Central memory CD8-positive, alpha-beta T cell (primary cell): ENCODE measurements at regions not wholly inside any gene's neighbourhood (a gene's known extent, or its start where the extent isn't known, plus 50 kb on each side); places are given as distances from the start of the nearest gene placed in this dataset.
A peak's percentile ranks its signal among the peaks of the same experiment; 100 is the strongest.

ENCODE experiments used
- ATAC-seq: fragments of 150-1000 bp; cut with Tn5 transposase; replicated peaks from 2 replicates; pipeline ENCODE4 v1.10.0; 2022; ENCODE audit warnings: mild to moderate bottlenecking, moderate FRiP score, moderate number of reproducible peaks; ENCODE audit not compliant: poor library complexity, severe bottlenecking; ENCODE audit errors: extremely low read depth
- DNase-seq, 2 donors: peaks; one replicate each; pipeline ENCODE4 v3.0.0; 2021; ENCODE audit warnings: low spot score in 2 of 2
- H3K27ac Mint-ChIP-seq: one replicate; pipeline ENCODE4 v1.8.0; 2022; ENCODE audit warnings: low read depth, mild to moderate bottlenecking, moderate library complexity, mixed read lengths
- H3K27me3 Mint-ChIP-seq: one replicate; pipeline ENCODE4 v1.8.0; 2022; ENCODE audit warnings: mixed read lengths
- H3K36me3 Mint-ChIP-seq: one replicate; pipeline ENCODE4 v1.8.0; 2022; ENCODE audit warnings: mild to moderate bottlenecking, moderate library complexity, mixed read lengths; ENCODE audit not compliant: insufficient read depth
- H3K4me1 Mint-ChIP-seq: one replicate; pipeline ENCODE4 v1.8.0; 2022; ENCODE audit warnings: mixed read lengths
- H3K4me3 Mint-ChIP-seq: one replicate; pipeline ENCODE4 v1.8.0; 2022; ENCODE audit warnings: mild to moderate bottlenecking, moderate library complexity, mixed read lengths
- H3K9me3 Mint-ChIP-seq: one replicate; pipeline ENCODE4 v1.8.0; 2022; ENCODE audit warnings: mixed read lengths

DNA sequence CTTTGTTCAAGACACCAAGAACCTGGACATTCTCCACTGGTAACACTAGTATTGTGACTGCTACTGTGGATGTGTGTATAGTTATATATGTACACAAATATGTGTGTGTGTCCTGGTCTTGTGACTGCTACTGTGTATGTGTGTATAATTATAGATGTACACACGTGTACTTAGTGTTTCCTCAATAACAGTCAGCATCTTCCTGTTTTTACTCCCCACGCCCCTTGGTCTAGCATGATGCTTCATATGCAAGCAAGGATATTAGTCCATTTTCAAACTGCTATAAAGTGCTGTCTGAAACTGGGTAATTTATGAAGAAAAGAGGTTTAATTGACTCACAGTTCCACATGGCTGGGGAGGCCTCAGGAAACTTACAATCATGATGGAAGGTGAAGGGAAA is 802.7 kb downstream of the RNF144A start:
- Mint-ChIP-seq H3K36me3 (no peaks in the 10 kb centered on the region), H3K27ac (no peak overlapping the region), H3K9me3 (no peaks in the 10 kb centered on the region), H3K4me1 (peaks cover 47% of the 10 kb centered on the region), H3K4me3 (no peak overlapping the region), H3K27me3 (no peaks in the 10 kb centered on the region)
- ATAC-seq = no peak
- no peak for DNase-seq

DNA sequence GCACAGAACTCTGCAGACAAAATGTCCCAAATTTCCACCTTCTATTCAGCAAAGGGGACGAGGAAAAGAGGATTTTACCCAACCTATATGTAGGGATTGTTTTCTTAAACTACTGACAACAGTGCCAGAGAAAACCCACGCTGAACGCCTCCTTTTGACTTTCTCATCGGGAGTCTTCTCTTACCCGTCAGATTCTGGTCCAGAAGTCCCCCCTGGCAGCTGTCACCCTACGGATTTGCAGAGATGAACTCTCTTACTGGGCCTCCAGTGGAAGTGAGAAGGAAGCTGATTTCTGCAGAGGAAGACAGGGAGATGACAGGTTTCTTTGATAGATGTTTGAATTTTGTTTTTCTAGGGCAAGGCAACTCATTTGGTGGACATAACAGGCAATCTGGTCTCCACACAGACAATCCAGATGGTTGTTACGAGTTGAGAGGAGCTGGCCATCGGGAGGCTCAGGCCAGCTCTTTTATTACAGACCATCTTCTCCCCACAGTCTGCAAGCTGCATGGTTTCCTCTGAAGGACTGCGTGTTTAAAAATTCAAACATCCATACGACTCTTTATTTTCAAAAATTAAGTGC is 804.3 kb downstream of the RNF144A start:
- ATAC-seq = no peak
- Mint-ChIP-seq H3K27ac (peak overlapping the region; percentile 76), H3K27me3 (no peaks in the 10 kb centered on the region), H3K36me3 (peaks cover 6% of the 10 kb centered on the region), H3K9me3 (no peaks in the 10 kb centered on the region), H3K4me3 (peak overlapping the region; percentile 72), H3K4me1 (peaks cover 59% of the 10 kb centered on the region)
- no peak for DNase-seq

DNA sequence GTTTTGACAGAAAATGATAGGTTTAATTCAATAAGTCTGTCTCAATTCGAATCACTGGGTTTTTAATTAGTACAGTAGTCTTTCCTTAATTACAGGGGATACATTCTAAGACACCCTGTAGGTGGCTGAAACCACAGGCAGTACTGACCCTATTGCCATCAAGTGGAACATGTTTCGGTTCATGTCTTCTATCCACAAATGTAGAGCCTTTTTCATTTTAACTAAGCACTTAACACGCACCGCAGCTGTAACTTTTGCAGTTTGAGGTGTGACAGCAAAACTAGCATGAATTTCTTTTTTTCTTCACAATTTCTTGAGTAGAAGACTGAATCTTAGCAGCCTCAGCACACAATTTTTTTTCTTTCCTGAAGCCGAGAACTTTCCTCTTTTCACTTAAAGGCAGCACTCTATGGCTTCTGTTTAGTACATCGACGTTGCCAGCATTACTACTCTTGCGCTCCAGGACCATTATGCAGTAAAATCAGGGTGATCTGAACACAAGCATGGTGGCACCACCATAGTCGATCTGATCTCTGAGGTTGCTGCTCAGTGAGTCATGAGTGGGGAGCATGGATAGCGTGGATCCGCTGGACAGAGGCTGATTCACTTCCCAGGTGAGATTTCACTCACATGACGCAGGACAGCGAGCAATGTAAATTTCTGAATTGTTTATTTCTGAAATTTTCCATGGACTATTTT is 805.1 kb downstream of the RNF144A start:
- Mint-ChIP-seq H3K36me3 (peaks cover 10% of the 10 kb centered on the region), H3K27ac (peak overlapping the region; percentile 76), H3K4me3 (peak overlapping the region; percentile 72), H3K9me3 (no peaks in the 10 kb centered on the region), H3K4me1 (peaks cover 65% of the 10 kb centered on the region), H3K27me3 (no peaks in the 10 kb centered on the region)
- ATAC-seq = no peak
- no peak for DNase-seq

DNA sequence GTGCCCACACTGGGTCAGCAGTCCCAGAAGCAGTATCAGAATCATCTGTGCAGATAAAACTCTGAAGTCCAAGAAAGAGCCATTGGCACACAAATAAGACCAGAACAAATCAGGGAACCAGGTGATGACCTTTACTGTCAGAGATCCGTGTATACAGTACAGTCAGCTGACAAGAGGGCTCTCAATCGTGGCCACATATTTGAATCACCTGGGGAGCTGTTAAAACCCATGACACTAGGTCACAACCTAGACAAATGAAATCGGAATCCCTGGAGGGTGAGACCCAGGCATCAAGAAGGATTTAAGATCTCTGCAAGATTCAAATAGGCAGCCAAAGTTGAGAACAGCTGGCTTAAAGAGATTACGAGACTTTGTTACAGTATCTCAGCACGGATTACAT is 807.1 kb downstream of the RNF144A start:
- Mint-ChIP-seq H3K27ac (peak overlapping the region; percentile 76), H3K4me3 (peak overlapping the region; percentile 75), H3K9me3 (no peaks in the 10 kb centered on the region), H3K4me1 (peaks cover 79% of the 10 kb centered on the region), H3K27me3 (no peaks in the 10 kb centered on the region), H3K36me3 (peaks cover 12% of the 10 kb centered on the region)
- DNase-seq = no peak
- ATAC-seq = no peak

DNA sequence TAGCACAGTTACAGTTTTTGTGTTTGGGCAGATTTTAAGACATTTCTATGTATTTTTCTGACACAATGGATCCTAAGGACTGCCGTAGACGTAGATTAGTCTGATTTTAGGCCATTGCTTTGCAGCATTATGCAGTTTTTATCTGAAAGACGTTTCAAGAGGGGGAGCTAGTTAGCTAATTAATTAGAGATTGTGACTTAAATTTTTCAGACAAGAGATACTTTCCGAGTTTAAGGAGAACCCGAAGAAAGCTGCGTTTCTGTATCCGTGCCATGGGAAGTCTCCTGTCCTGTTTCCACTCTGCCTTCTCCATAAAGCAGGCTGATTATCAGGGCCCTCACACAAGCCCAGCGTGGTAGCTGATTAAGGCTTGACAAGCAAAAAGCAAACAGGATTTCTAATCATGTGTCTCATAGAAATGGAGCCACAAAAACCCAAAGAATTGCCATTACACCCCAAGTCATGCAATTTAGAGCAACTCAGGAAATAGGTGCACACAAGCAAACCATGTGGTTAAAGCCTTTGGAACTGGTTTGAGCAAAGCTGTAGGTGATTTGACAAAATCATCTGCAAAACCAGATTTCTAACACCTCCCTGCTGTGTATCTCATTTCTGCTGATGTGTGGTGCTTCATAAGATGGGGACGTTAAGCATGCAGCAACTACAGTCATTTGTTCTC is 808.1 kb downstream of the RNF144A start:
- DNase-seq (peak; percentile 26 to 61), ATAC-seq (peak; percentile 88)
- no peaks in the 10 kb centered on the region for H3K27me3 Mint-ChIP-seq
- H3K27ac Mint-ChIP-seq = peak overlapping the region; percentile 76
- peak overlapping the region; percentile 75 for H3K4me3 Mint-ChIP-seq
- H3K9me3 Mint-ChIP-seq = no peaks in the 10 kb centered on the region
- H3K36me3 Mint-ChIP-seq = peaks cover 16% of the 10 kb centered on the region
- H3K4me1 Mint-ChIP-seq = peaks cover 77% of the 10 kb centered on the region

DNA sequence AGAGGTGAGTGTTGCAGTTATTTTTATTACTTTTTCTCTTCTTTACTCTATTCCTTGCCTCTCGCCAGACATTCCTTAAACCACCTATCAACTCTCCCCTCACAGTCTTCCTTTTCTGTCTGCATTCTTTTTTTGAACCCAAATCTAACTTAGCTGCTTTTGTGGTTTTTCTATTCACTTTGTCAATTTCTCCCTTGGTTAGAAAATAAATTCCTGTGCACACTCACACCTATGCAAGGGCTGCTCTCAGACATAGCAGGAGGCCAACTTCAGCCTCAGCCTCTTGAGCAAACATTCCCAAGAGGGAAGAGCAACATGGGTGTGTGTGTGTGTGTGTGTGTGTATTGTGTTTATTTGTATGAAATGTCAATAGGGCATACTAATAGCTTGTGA is 808.6 kb downstream of the RNF144A start:
- Mint-ChIP-seq H3K27me3 (no peaks in the 10 kb centered on the region), H3K9me3 (no peaks in the 10 kb centered on the region), H3K4me1 (peaks cover 83% of the 10 kb centered on the region)

DNA sequence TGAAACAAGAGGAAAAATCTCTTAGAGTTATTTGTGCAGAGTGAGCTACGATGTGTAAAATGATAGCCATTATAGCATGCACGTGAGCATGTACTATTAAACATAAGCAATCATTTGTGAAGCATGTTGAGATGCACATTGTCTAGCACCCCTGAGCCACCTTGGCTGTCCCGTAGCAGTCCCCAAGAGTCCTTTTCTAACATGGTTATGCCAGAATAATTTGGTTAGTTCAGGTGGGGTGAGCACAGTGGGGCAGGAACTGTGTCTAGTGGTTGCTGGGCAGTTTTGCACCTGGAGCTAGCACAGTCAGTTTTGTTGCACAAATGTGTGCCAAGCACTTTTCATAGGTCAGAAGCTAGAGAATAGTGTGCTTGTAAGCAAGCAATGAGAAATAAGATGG is 809.8 kb downstream of the RNF144A start:
- peak overlapping the region; percentile 75 for H3K4me3 Mint-ChIP-seq
- H3K27ac Mint-ChIP-seq = peak overlapping the region; percentile 76
- H3K36me3 Mint-ChIP-seq = peaks cover 19% of the 10 kb centered on the region
- DNase-seq (no peak), ATAC-seq (no peak)
- H3K9me3 Mint-ChIP-seq = no peaks in the 10 kb centered on the region
- peaks cover 86% of the 10 kb centered on the region for H3K4me1 Mint-ChIP-seq
- H3K27me3 Mint-ChIP-seq = no peaks in the 10 kb centered on the region

More for the DNA sequence above, 808.6 kb downstream of the RNF144A start:
- peak; percentile 5 for ATAC-seq
- no peak for DNase-seq
- H3K4me3 Mint-ChIP-seq = peak overlapping the region; percentile 75
- H3K36me3 Mint-ChIP-seq = peaks cover 17% of the 10 kb centered on the region
- H3K27ac Mint-ChIP-seq = peak overlapping the region; percentile 76

DNA sequence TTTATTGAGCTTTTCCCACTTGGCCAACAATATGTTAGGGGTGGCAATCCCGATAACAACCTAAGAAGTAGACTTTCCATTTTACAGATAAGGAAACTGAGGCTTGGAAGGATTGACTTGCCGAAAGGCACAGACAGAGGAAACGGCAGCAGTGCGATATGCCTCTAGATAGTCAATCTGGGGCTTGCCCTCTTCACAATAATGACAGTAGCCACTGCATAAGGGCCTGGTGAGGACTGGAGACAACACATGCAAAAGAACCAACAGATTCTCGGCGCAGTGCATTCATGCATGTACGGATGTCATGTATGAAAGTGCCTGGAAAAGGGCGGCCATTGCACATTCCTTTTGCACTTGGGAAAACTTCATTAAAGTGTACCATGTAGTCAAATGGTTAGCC is 811.2 kb downstream of the RNF144A start:
- Mint-ChIP-seq H3K36me3 (peaks cover 21% of the 10 kb centered on the region), H3K4me3 (peak overlapping the region; percentile 75)
- ATAC-seq = no peak

DNA sequence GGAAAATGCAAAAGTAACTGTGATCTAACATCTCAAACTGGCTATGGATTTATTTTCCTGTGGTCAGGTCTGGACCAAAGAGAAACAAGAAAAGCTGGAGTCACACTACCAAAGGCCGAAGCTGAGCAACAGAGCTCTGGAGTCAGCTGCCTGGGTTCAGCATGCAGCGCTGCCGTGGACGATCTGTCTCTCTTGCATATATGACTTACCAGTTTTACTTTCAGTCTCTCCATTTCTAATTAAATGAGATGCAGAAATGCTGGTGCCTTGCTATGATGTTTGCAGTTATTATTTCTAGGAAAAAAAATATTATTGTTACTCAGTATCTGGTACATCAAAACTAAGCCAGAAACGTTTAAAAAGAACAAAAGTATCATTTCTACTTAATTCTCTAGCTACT is 813.2 kb downstream of the RNF144A start:
- no peak for DNase-seq

More for the DNA sequence above, 811.2 kb downstream of the RNF144A start:
- Mint-ChIP-seq H3K27me3 (no peaks in the 10 kb centered on the region), H3K4me1 (peaks cover 79% of the 10 kb centered on the region), H3K9me3 (no peaks in the 10 kb centered on the region), H3K27ac (peak overlapping the region; percentile 76)
- DNase-seq = no peak

DNA sequence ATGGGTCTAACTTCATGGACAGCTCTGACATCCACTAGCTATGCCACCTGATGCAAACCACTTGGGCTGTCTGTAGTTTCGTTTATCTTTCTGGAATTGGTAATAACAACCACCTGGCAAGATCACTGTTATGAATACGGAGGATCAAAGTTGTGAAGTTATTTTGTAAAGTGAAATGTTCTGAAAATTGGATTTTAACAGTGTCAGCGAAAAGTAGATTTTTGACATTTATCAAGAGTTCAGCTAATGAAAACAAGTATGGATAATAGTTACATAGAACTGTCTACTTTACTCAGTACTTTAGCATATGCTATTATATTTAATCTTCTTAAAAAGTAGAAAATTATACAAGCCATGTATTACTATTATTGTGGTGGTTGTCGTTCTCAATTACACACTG is 813.8 kb downstream of the RNF144A start:
- no peak for ATAC-seq
- no peak for DNase-seq
- peak overlapping the region; percentile 76 for H3K27ac Mint-ChIP-seq
- H3K9me3 Mint-ChIP-seq = no peaks in the 10 kb centered on the region
- H3K4me3 Mint-ChIP-seq = peak overlapping the region; percentile 75
- H3K36me3 Mint-ChIP-seq = peaks cover 17% of the 10 kb centered on the region
- H3K4me1 Mint-ChIP-seq = peaks cover 76% of the 10 kb centered on the region
- H3K27me3 Mint-ChIP-seq = no peaks in the 10 kb centered on the region

More for the DNA sequence above, 813.2 kb downstream of the RNF144A start:
- Mint-ChIP-seq H3K27me3 (no peaks in the 10 kb centered on the region), H3K4me3 (peak overlapping the region; percentile 75), H3K4me1 (peaks cover 76% of the 10 kb centered on the region), H3K27ac (peak overlapping the region; percentile 76), H3K36me3 (peaks cover 22% of the 10 kb centered on the region), H3K9me3 (no peaks in the 10 kb centered on the region)
- no peak for ATAC-seq

DNA sequence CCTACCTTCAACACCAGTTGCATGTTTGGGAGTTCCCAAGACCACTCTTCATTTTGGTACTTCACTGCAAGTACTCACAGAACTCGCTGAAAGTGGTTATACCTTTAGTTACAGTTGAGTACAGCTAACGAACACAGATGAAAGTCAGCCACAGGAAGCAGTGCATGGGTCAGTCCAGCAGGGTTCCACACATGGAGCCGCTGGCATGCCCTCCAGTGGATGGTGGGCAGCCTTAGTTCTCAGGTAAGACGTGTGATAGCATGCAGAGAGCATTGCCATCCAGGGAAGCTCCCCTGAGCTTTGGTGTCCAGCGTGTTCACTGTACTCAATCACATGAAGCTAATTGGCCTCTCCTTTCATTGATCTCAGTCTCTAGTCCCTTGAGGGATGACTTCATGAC is 815.3 kb downstream of the RNF144A start:
- Mint-ChIP-seq H3K9me3 (no peaks in the 10 kb centered on the region), H3K27me3 (no peaks in the 10 kb centered on the region), H3K4me3 (peak overlapping the region; percentile 16), H3K4me1 (peaks cover 78% of the 10 kb centered on the region), H3K36me3 (peaks cover 13% of the 10 kb centered on the region), H3K27ac (peak overlapping the region; percentile 76)
- no peak for DNase-seq
- no peak for ATAC-seq

DNA sequence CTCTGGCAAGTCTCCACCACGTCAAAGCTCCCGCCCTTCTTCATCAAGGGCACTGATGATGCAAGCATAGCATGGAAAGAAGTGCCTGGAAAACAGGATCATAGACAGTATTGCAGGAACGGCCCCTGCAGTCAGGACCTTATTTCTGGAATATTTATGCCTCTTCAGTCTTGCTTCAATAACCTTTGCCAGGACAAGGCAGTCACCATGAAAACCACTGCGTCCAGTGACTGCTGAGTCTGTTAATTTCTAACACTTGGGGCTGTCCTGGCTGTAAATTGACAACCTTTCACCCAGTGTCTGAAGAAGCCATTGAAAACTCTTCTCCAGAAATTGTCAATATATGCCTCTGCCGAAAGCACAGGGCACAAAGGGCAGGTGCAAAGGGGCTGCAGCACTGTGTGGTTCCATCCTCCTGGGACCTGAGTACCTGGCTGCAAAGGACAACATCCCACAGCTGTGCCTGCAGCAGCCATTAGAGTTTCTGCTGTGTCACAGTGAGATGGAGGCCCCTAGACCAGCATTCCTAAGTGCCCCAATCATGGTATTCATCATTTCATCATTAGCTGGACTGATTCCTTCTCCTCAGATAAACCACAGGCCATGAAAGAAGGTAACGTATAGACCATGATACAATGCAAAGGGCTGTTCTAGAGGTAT is 819.6 kb downstream of the RNF144A start:
- Mint-ChIP-seq H3K27ac (peak overlapping the region; percentile 42), H3K36me3 (peaks cover 4% of the 10 kb centered on the region), H3K4me1 (peaks cover 64% of the 10 kb centered on the region), H3K27me3 (no peaks in the 10 kb centered on the region), H3K9me3 (no peaks in the 10 kb centered on the region), H3K4me3 (no peak overlapping the region)
- ATAC-seq = no peak
- no peak for DNase-seq
